IMR-90 (cell line): ENCODE measurements at regions not wholly inside any gene's neighbourhood (a gene's known extent, or its start where the extent isn't known, plus 50 kb on each side); places are given as distances from the start of the nearest gene placed in this dataset.

Source experiments
- ATAC-seq: fragments of 200-7000 bp; cut with Tn5 transposase; 2 replicates; pipeline ENCODE4 v1.9.1; 2020; ENCODE audit warnings: low read depth, mild to moderate bottlenecking, moderate library complexity
- BruUV-seq: library from RNA; stranded (reverse); fragments of 400-500 nt; replicated peaks from 2 replicates; lab custom pipeline; 2021; lab: Mats Ljungman, UMichigan
- CTCF ChIA-PET: fragments of 300-600 bp; formaldehyde crosslinking; extraction: SDS; loops from one replicate; lab custom pipeline; 2021; ENCODE audit warnings: antibody characterized with exemption; lab: Yijun Ruan, JAX
- POLR2A ChIA-PET: fragments of 300-600 bp; sonication (Branson Sonifier 250); formaldehyde crosslinking; loops from one replicate; lab custom pipeline; 2022; ENCODE audit warnings: antibody characterized with exemption; ENCODE audit not compliant: unreplicated experiment; lab: Charles Lee
- DNase-seq: peaks from one replicate; pipeline ENCODE4 v3.0.0; 2013
- H2AFZ ChIP-seq: replicated peaks from 2 replicates; pipeline ENCODE3; 2013; ENCODE audit warnings: low read length, mild to moderate bottlenecking; ENCODE audit not compliant: poor library complexity
- H2AK5ac ChIP-seq: 2 replicates; pipeline ENCODE4 v1.6.1; 2013; ENCODE audit warnings: low read depth, low read length, inconsistent platforms
- H2AK9ac ChIP-seq: replicated peaks from 2 replicates; pipeline ENCODE3; 2013; ENCODE audit warnings: mild to moderate bottlenecking, low read depth, low read length, moderate library complexity; ENCODE audit not compliant: poor library complexity
- H2BK120ac ChIP-seq: 2 replicates; pipeline ENCODE4 v1.6.1; 2013; ENCODE audit warnings: low read depth, low read length, inconsistent platforms
- H2BK15ac ChIP-seq: 3 replicates; pipeline ENCODE4 v1.6.1; 2013; ENCODE audit warnings: low read depth, low read length, inconsistent platforms
- H2BK20ac ChIP-seq: 2 replicates; pipeline ENCODE4 v1.6.1; 2013; ENCODE audit warnings: low read depth, mild to moderate bottlenecking, inconsistent platforms, low read length, moderate library complexity
- H2BK5ac ChIP-seq: 2 replicates; pipeline ENCODE4 v1.6.1; 2013; ENCODE audit warnings: mild to moderate bottlenecking, low read depth, low read length, inconsistent platforms; ENCODE audit not compliant: poor library complexity, severe bottlenecking
- H3K14ac ChIP-seq: replicated peaks from 2 replicates; pipeline ENCODE4 v1.6.1; 2013; ENCODE audit warnings: low read depth, low read length, inconsistent platforms
- H3K18ac ChIP-seq: 2 replicates; pipeline ENCODE4 v1.6.1; 2013; ENCODE audit warnings: low read depth, low read length, control low read depth
- H3K23ac ChIP-seq: 2 replicates; pipeline ENCODE4 v1.6.1; 2013; ENCODE audit warnings: low read depth, low read length, inconsistent platforms
- H3K27ac ChIP-seq: 2 replicates; pipeline ENCODE4 v1.5.1; 2013; ENCODE audit warnings: mild to moderate bottlenecking, control low read depth, low read length; ENCODE audit not compliant: insufficient read depth
- H3K27me3 ChIP-seq: 2 replicates; pipeline ENCODE4 v1.6.1; 2013; ENCODE audit warnings: low read length; ENCODE audit not compliant: control insufficient read depth, insufficient read depth
- H3K36me3 ChIP-seq: 2 replicates; pipeline ENCODE4 v1.6.1; 2013; ENCODE audit warnings: low read length, mixed read lengths; ENCODE audit not compliant: control insufficient read depth, insufficient read depth
- H3K4ac ChIP-seq: 2 replicates; pipeline ENCODE4 v1.6.1; 2013; ENCODE audit warnings: low read depth, low read length, inconsistent platforms
- H3K4me1 ChIP-seq: 2 replicates; pipeline ENCODE4 v1.6.1; 2013; ENCODE audit warnings: low read length, mixed read lengths; ENCODE audit not compliant: control insufficient read depth, insufficient read depth
- H3K4me2 ChIP-seq: 2 replicates; pipeline ENCODE4 v1.6.1; 2013; ENCODE audit warnings: low read depth, mild to moderate bottlenecking, control low read depth, low read length, moderate library complexity
- H3K4me3 ChIP-seq: 2 replicates; pipeline ENCODE4 v1.5.1; 2013; ENCODE audit warnings: low read depth, mild to moderate bottlenecking, control low read depth, low read length, moderate library complexity; ENCODE audit not compliant: insufficient read depth
- H3K56ac ChIP-seq: 2 replicates; pipeline ENCODE4 v1.6.1; 2013; ENCODE audit warnings: low read length, inconsistent platforms; ENCODE audit not compliant: insufficient read depth; ENCODE audit errors: extremely low read depth
- H3K79me1 ChIP-seq, 2 experiments: 2 replicates each; pipeline ENCODE4 v1.6.1; 2013; ENCODE audit warnings: low read length in 2 of 2, inconsistent platforms in 1 of 2, low read depth in 1 of 2
- H3K9ac ChIP-seq: 2 replicates; pipeline ENCODE4 v1.6.1; 2013; ENCODE audit warnings: low read depth, low read length, control low read depth
- H3K9me1 ChIP-seq: 2 replicates; pipeline ENCODE4 v1.6.1; 2013; ENCODE audit warnings: low read length, inconsistent platforms; ENCODE audit not compliant: insufficient read depth
- H3K9me3 ChIP-seq: 2 replicates; pipeline ENCODE4 v1.6.1; 2013; ENCODE audit warnings: low read length; ENCODE audit not compliant: control insufficient read depth, insufficient read depth
- H4K20me1 ChIP-seq: 2 replicates; pipeline ENCODE4 v1.6.1; 2013; ENCODE audit warnings: low read length, inconsistent platforms; ENCODE audit not compliant: insufficient read depth
- H4K5ac ChIP-seq: 2 replicates; pipeline ENCODE4 v1.6.1; 2013; ENCODE audit warnings: mild to moderate bottlenecking, low read depth, low read length, control low read depth
- H4K8ac ChIP-seq, 2 experiments: 2 replicates each; pipeline ENCODE4 v1.6.1; 2013; ENCODE audit warnings: low read depth in 2 of 2, low read length in 2 of 2, control low read depth in 1 of 2, inconsistent platforms in 1 of 2
- H4K91ac ChIP-seq: 2 replicates; pipeline ENCODE4 v1.6.1; 2013; ENCODE audit warnings: low read depth, low read length, inconsistent platforms; ENCODE audit not compliant: insufficient read depth
- BHLHE40 ChIP-seq: fragments of 150-350 bp; IDR thresholded peaks from 2 replicates; pipeline ENCODE4 v1.6.1; 2016; ENCODE audit warnings: mild to moderate bottlenecking, low read depth, low read length
- CEBPB ChIP-seq: IDR thresholded peaks from 2 replicates; pipeline ENCODE4 v1.6.1; 2012; ENCODE audit warnings: low read depth, low read length, improper control_type of control experiment
- CHD1 ChIP-seq: IDR thresholded peaks from 2 replicates; pipeline ENCODE4 v1.6.1; 2012; ENCODE audit warnings: low read depth, low read length, improper control_type of control experiment
- CTCF ChIP-seq: conservative IDR thresholded peaks from 2 replicates; pipeline ENCODE4 v1.5.1; 2012; ENCODE audit warnings: mild to moderate bottlenecking, low read depth, low read length, improper control_type of control experiment
- MAFK ChIP-seq: IDR thresholded peaks from 2 replicates; pipeline ENCODE4 v1.6.1; 2012; ENCODE audit warnings: low read depth, low read length, improper control_type of control experiment
- MAZ ChIP-seq: IDR thresholded peaks from 2 replicates; pipeline ENCODE4 v1.6.1; 2012; ENCODE audit warnings: low read depth, mild to moderate bottlenecking, low read length, improper control_type of control experiment, moderate library complexity, borderline replicate concordance
- MXI1 ChIP-seq: IDR thresholded peaks from 2 replicates; pipeline ENCODE4 v1.6.1; 2012; ENCODE audit warnings: low read depth, mild to moderate bottlenecking, low read length, moderate library complexity, borderline replicate concordance
- NFE2L2 ChIP-seq: fragments of 150-350 bp; IDR thresholded peaks from 2 replicates; pipeline ENCODE4 v1.6.1; 2016; ENCODE audit warnings: low read depth, mild to moderate bottlenecking, low read length
- POLR2A ChIP-seq: IDR thresholded peaks from 2 replicates; pipeline ENCODE4 v1.6.1; 2012; ENCODE audit warnings: mild to moderate bottlenecking, low read depth, low read length
- RCOR1 ChIP-seq: IDR thresholded peaks from 2 replicates; pipeline ENCODE4 v1.6.1; 2012; ENCODE audit warnings: mild to moderate bottlenecking, low read length, improper control_type of control experiment; ENCODE audit not compliant: insufficient replicate concordance
- RFX5 ChIP-seq: IDR thresholded peaks from 2 replicates; pipeline ENCODE4 v1.8.0; 2012; ENCODE audit warnings: low read depth, mild to moderate bottlenecking, low read length, moderate library complexity
- SMC3 ChIP-seq: fragments of 150-350 bp; IDR thresholded peaks from 2 replicates; pipeline ENCODE4 v1.6.1; 2016; ENCODE audit warnings: low read depth, mild to moderate bottlenecking, antibody characterized with exemption, low read length, moderate library complexity
- USF2 ChIP-seq: fragments of 150-350 bp; IDR thresholded peaks from 2 replicates; pipeline ENCODE4 v1.6.1; 2017; ENCODE audit warnings: mild to moderate bottlenecking, antibody characterized with exemption, low read length, low read depth
- WGBS, 2 experiments: methylation state at CpG; one replicate each; pipeline versions ENCODE4 v1.1.5 to v1.1.7; 2013; ENCODE audit warnings: missing lambda C conversion rate in 2 of 2; ENCODE audit not compliant: insufficient read length in 1 of 2; ENCODE audit errors: extremely low coverage in 2 of 2; 5-methylcytosine and 5-hydroxymethylcytosine counted together
- dilution Hi-C: fragments of 300-500 bp; cut with HindIII; formaldehyde crosslinking; loops from one replicate; pipeline ENCODE4 v1.14.3; 2018; ENCODE audit warnings: low sequenced_read_pairs; ENCODE audit not compliant: unreplicated experiment
- in situ Hi-C: fragments of 300-500 bp; cut with MboI; formaldehyde crosslinking; loops from 3 replicates; pipeline ENCODE4 v1.14.3; 2019; ENCODE audit warnings: low sequenced_read_pairs, inconsistent platforms, mixed read lengths
- intact Hi-C: fragments of 100-400 bp; cut with micrococcal nuclease; formaldehyde crosslinking; loops from 2 replicates; pipeline ENCODE4 v1.10.0; 2022

GRCh38 chr21:36640174-36640720, 58.7 kb upstream of the SIM2 start:
- peaks cover 4% of the 10 kb centered on the region; the same call in 1 of the 2 replicates for H3K9me3 ChIP-seq
- no peak overlapping the region for H3K23ac ChIP-seq
- no peak overlapping the region for H2AK9ac ChIP-seq
- H4K20me1 ChIP-seq, result no peaks in the 10 kb centered on the region
- H2BK5ac ChIP-seq, result no peak overlapping the region
- no peaks in the 10 kb centered on the region for H3K79me1 ChIP-seq
- WGBS, 2 experiments, result no CpG with 5 or more reads among the region's 4 CpGs
- peaks cover 1% of the 10 kb centered on the region for H3K4me1 ChIP-seq
- H3K4me3 ChIP-seq, result no peak overlapping the region
- H2BK120ac ChIP-seq, result no peak overlapping the region; the same call in 1 of the 2 replicates
- H3K18ac ChIP-seq, result no peak overlapping the region
- H4K8ac ChIP-seq, result no peak overlapping the region
- no peak overlapping the region; the same call in 1 of the 2 replicates for H2AK5ac ChIP-seq
- peaks cover 6% of the 10 kb centered on the region; the same call in 1 of the 2 replicates for H3K9me1 ChIP-seq
- H3K4me2 ChIP-seq, result no peak overlapping the region; the same call in 1 of the 2 replicates
- no peak overlapping the region for H3K27ac ChIP-seq
- no peak overlapping the region for H4K5ac ChIP-seq
- no peak overlapping the region for H3K9ac ChIP-seq
- H3K56ac ChIP-seq, result no peak overlapping the region
- no peak overlapping the region for H3K4ac ChIP-seq
- BruUV-seq, result no TSS peak
- no peak overlapping the region for H2BK15ac ChIP-seq
- TF ChIP-seq USF2, result no peak
- no peak for TF ChIP-seq MAZ
- TF ChIP-seq CTCF, result no peak
- TF ChIP-seq CHD1, result no peak
- no peak for TF ChIP-seq SMC3
- no peak for TF ChIP-seq RFX5
- no peak for TF ChIP-seq CEBPB
- no peak for TF ChIP-seq RCOR1
- no peak for TF ChIP-seq POLR2A
- no peak for TF ChIP-seq BHLHE40
- no peak for TF ChIP-seq NFE2L2
- no peak for TF ChIP-seq MAFK
- no peak for TF ChIP-seq MXI1
- intact Hi-C loops (no loop called here), in situ Hi-C loops (no loop called here), dilution Hi-C loops (no loop called here)
- peaks cover 5% of the 10 kb centered on the region; the same call in 1 of the 2 replicates for H3K27me3 ChIP-seq
- no peak overlapping the region for H4K91ac ChIP-seq
- CTCF ChIA-PET, result interaction anchor here (1.4 to 1.9 kb wide), 2 partner anchors 10 kb away, joined by 4 read pairs; no protein-coding TSS in a partner anchor
- H2BK20ac ChIP-seq, result no peak overlapping the region
- ATAC-seq (peak; percentile 69), DNase-seq (peak; percentile 23)
- no peaks in the 10 kb centered on the region for H3K36me3 ChIP-seq
- no peak overlapping the region for H3K14ac ChIP-seq
- no peak overlapping the region for H2AFZ ChIP-seq
- POLR2A ChIA-PET, result no interaction called here
